SK-N-SH treated with all-trans-retinoic acid at 6 μM for 48 hours (cell line): ENCODE measurements at regions not wholly inside any gene's neighbourhood (a gene's known extent, or its start where the extent isn't known, plus 50 kb on each side); places are given as distances from the start of the nearest gene placed in this dataset.

Source experiments
- ATAC-seq: fragments of 200-7000 bp; cut with Tn5 transposase; 3 replicates; pipeline ENCODE4 v1.9.1; 2020; ENCODE audit warnings: mild to moderate bottlenecking, moderate library complexity
- ARNTL ChIP-seq: fragments of 450-650 bp; formaldehyde crosslinking; IDR thresholded peaks from 2 replicates; pipeline ENCODE4 v1.5.0; 2020; ENCODE audit warnings: low read depth, mild to moderate bottlenecking, moderate library complexity, borderline replicate concordance
- BACH2 ChIP-seq: fragments of 250-450 bp; sonication (Bioruptor Pico); IDR thresholded peaks from 2 replicates; pipeline ENCODE4 v1.9.0; 2021; ENCODE audit warnings: mild to moderate bottlenecking, borderline replicate concordance
- CREB5 ChIP-seq: fragments of 250-450 bp; sonication (Bioruptor Pico); IDR thresholded peaks from 2 replicates; pipeline ENCODE4 v1.5.1; 2020; ENCODE audit warnings: low read depth, mild to moderate bottlenecking, moderate library complexity
- CSDC2 ChIP-seq: fragments of 250-450 bp; sonication (Bioruptor Pico); IDR thresholded peaks from 2 replicates; pipeline ENCODE4 v1.5.0; 2020; ENCODE audit warnings: mild to moderate bottlenecking, moderate library complexity
- CSRNP3 ChIP-seq: fragments of 250-450 bp; sonication (Bioruptor Pico); IDR thresholded peaks from 2 replicates; pipeline ENCODE4 v1.5.1; 2021; ENCODE audit warnings: mild to moderate bottlenecking, moderate library complexity
- ESRRG ChIP-seq: fragments of 250-450 bp; sonication (Bioruptor Pico); IDR thresholded peaks from 2 replicates; pipeline ENCODE4 v1.6.1; 2021; ENCODE audit warnings: mild to moderate bottlenecking
- GLIS3 ChIP-seq: fragments of 250-450 bp; sonication (Bioruptor Pico); IDR thresholded peaks from 2 replicates; pipeline ENCODE4 v1.5.0; 2020; ENCODE audit warnings: mild to moderate bottlenecking, moderate library complexity
- ISL1 ChIP-seq: fragments of 250-450 bp; sonication (Bioruptor Pico); IDR thresholded peaks from 2 replicates; pipeline ENCODE4 v2.1.2; 2022; ENCODE audit warnings: mild to moderate bottlenecking, moderate library complexity
- OSR1 ChIP-seq: fragments of 250-450 bp; sonication (Bioruptor Pico); IDR thresholded peaks from 2 replicates; pipeline ENCODE4 v1.8.0; 2022; ENCODE audit warnings: moderate library complexity, mild to moderate bottlenecking, inconsistent platforms
- PPARA ChIP-seq: fragments of 250-450 bp; sonication (Bioruptor Pico); IDR thresholded peaks from 2 replicates; pipeline ENCODE4 v1.5.0; 2020; ENCODE audit warnings: mild to moderate bottlenecking, borderline replicate concordance
- RARB ChIP-seq: fragments of 250-450 bp; sonication (Bioruptor Pico); IDR thresholded peaks from 2 replicates; pipeline ENCODE4 v1.8.0; 2021; ENCODE audit warnings: mild to moderate bottlenecking, moderate library complexity
- SNAI2 ChIP-seq: fragments of 250-450 bp; sonication (Bioruptor Pico); IDR thresholded peaks from 2 replicates; pipeline ENCODE4 v1.5.0; 2020; ENCODE audit warnings: mild to moderate bottlenecking, moderate library complexity
- TOX ChIP-seq: fragments of 250-450 bp; sonication (Bioruptor Pico); IDR thresholded peaks from 2 replicates; pipeline ENCODE4 v1.8.0; 2021; ENCODE audit warnings: mild to moderate bottlenecking, moderate library complexity, borderline replicate concordance
- ZC3H10 ChIP-seq: fragments of 250-450 bp; sonication (Bioruptor Pico); IDR thresholded peaks from 2 replicates; pipeline ENCODE4 v1.5.1; 2021; ENCODE audit warnings: mild to moderate bottlenecking, moderate library complexity
- ZFP3 ChIP-seq: fragments of 250-450 bp; sonication (Bioruptor Pico); IDR thresholded peaks from 2 replicates; pipeline ENCODE4 v1.5.0; 2020; ENCODE audit warnings: mild to moderate bottlenecking, moderate library complexity
- ZFP30 ChIP-seq: fragments of 450-650 bp; formaldehyde crosslinking; IDR thresholded peaks from 2 replicates; pipeline ENCODE4 v1.5.0; 2022; ENCODE audit warnings: mild to moderate bottlenecking, moderate library complexity
- ZNF565 ChIP-seq: fragments of 450-650 bp; formaldehyde crosslinking; conservative IDR thresholded peaks from 2 replicates; pipeline ENCODE4 v1.5.0; 2020; ENCODE audit warnings: low read depth, mild to moderate bottlenecking, moderate library complexity
- ZNF8 ChIP-seq: fragments of 450-650 bp; formaldehyde crosslinking; IDR thresholded peaks from 2 replicates; pipeline ENCODE4 v1.5.0; 2020; ENCODE audit warnings: mild to moderate bottlenecking, moderate library complexity
- TF ChIP-seq, protein P1 (sequence below): fragments of 250-450 bp; sonication (Bioruptor Pico); IDR thresholded peaks from 2 replicates; pipeline ENCODE4 v1.8.0; 2021; ENCODE audit warnings: low read depth, mild to moderate bottlenecking, moderate library complexity, borderline replicate concordance
- TF ChIP-seq, protein P2 (sequence below): fragments of 250-450 bp; sonication (Bioruptor Pico); IDR thresholded peaks from 2 replicates; pipeline ENCODE4 v1.8.0; 2020; ENCODE audit warnings: mild to moderate bottlenecking, moderate library complexity, borderline replicate concordance
- TF ChIP-seq, protein P3 (sequence below): fragments of 250-450 bp; sonication (Bioruptor Pico); IDR thresholded peaks from 2 replicates; pipeline ENCODE4 v1.5.0; 2020; ENCODE audit warnings: mild to moderate bottlenecking, moderate library complexity

GRCh38 chr6:159431750-159432149 is 261.3 kb downstream of the SOD2 start (continued):
- TF ChIP-seq CREB5 (CRISPR knock-in tag) (no peak), GLIS3 (CRISPR knock-in tag) (no peak)

DNA sequence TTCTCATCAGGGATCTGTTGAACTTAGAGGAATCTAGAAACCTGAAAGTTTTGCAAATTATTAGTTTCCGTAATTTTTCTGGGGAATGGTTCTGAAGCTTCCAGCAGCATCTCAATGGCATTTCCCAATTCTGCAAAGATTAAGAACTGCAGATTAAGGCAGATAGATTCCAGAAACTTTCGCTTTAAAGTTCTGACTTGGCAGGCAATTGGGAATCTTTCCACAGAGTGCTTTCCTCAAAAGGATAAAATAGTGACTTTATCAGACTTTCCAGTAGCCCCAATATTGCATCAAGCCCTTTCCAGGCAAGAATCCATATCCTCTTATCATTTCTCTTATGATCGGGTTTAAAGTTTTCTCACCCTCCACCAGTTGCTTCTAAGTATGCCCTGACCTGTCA is 261.1 kb downstream of the FNDC1 start:
- TF ChIP-seq, protein P1, sequence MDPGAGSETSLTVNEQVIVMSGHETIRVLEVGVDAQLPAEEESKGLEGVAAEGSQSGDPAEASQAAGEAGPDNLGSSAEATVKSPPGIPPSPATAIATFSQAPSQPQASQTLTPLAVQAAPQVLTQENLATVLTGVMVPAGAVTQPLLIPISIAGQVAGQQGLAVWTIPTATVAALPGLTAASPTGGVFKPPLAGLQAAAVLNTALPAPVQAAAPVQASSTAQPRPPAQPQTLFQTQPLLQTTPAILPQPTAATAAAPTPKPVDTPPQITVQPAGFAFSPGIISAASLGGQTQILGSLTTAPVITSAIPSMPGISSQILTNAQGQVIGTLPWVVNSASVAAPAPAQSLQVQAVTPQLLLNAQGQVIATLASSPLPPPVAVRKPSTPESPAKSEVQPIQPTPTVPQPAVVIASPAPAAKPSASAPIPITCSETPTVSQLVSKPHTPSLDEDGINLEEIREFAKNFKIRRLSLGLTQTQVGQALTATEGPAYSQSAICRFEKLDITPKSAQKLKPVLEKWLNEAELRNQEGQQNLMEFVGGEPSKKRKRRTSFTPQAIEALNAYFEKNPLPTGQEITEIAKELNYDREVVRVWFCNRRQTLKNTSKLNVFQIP: no peak
- no peak for TF ChIP-seq CREB5 (CRISPR knock-in tag)
- TF ChIP-seq ARNTL (CRISPR knock-in tag): no peak
- TF ChIP-seq, protein P2, sequence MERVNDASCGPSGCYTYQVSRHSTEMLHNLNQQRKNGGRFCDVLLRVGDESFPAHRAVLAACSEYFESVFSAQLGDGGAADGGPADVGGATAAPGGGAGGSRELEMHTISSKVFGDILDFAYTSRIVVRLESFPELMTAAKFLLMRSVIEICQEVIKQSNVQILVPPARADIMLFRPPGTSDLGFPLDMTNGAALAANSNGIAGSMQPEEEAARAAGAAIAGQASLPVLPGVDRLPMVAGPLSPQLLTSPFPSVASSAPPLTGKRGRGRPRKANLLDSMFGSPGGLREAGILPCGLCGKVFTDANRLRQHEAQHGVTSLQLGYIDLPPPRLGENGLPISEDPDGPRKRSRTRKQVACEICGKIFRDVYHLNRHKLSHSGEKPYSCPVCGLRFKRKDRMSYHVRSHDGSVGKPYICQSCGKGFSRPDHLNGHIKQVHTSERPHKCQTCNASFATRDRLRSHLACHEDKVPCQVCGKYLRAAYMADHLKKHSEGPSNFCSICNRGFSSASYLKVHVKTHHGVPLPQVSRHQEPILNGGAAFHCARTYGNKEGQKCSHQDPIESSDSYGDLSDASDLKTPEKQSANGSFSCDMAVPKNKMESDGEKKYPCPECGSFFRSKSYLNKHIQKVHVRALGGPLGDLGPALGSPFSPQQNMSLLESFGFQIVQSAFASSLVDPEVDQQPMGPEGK (CRISPR knock-in tag): no peak
- TF ChIP-seq, protein P3, sequence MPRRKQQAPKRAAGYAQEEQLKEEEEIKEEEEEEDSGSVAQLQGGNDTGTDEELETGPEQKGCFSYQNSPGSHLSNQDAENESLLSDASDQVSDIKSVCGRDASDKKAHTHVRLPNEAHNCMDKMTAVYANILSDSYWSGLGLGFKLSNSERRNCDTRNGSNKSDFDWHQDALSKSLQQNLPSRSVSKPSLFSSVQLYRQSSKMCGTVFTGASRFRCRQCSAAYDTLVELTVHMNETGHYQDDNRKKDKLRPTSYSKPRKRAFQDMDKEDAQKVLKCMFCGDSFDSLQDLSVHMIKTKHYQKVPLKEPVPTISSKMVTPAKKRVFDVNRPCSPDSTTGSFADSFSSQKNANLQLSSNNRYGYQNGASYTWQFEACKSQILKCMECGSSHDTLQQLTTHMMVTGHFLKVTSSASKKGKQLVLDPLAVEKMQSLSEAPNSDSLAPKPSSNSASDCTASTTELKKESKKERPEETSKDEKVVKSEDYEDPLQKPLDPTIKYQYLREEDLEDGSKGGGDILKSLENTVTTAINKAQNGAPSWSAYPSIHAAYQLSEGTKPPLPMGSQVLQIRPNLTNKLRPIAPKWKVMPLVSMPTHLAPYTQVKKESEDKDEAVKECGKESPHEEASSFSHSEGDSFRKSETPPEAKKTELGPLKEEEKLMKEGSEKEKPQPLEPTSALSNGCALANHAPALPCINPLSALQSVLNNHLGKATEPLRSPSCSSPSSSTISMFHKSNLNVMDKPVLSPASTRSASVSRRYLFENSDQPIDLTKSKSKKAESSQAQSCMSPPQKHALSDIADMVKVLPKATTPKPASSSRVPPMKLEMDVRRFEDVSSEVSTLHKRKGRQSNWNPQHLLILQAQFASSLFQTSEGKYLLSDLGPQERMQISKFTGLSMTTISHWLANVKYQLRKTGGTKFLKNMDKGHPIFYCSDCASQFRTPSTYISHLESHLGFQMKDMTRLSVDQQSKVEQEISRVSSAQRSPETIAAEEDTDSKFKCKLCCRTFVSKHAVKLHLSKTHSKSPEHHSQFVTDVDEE (CRISPR knock-in tag): no peak
- TF ChIP-seq CSDC2 (CRISPR knock-in tag): no peak
- TF ChIP-seq ZNF8: no peak
- TF ChIP-seq ESRRG: no peak
- TF ChIP-seq RARB (CRISPR knock-in tag): no peak
- TF ChIP-seq ZC3H10 (CRISPR knock-in tag): no peak
- TF ChIP-seq ZNF565 (CRISPR knock-in tag): no peak
- TF ChIP-seq CSRNP3 (CRISPR knock-in tag): no peak
- no peak for TF ChIP-seq ZFP30 (CRISPR knock-in tag)
- no peak for TF ChIP-seq OSR1 (CRISPR knock-in tag)
- no peak for TF ChIP-seq SNAI2 (CRISPR knock-in tag)
- TF ChIP-seq, all 23 proteins: peak for 0
- no peak for ATAC-seq

- TF ChIP-seq BACH2 (CRISPR knock-in tag) (no peak), ZNF565 (CRISPR knock-in tag) (no peak), CSRNP3 (CRISPR knock-in tag) (no peak), ZFP30 (CRISPR knock-in tag) (no peak), ZFP3 (CRISPR knock-in tag) (no peak), ARNTL (CRISPR knock-in tag) (no peak), GLIS3 (CRISPR knock-in tag) (no peak), PPARA (CRISPR knock-in tag) (no peak), ISL1 (no peak), RARB (CRISPR knock-in tag) (no peak), TOX (CRISPR knock-in tag) (no peak)
- TF ChIP-seq, protein P2 (CRISPR knock-in tag): no peak
- TF ChIP-seq, protein P1: no peak
- ATAC-seq: no peak
These were observed 260.2 kb downstream of the FNDC1 start for GRCh38 chr6:159429433-159429832.
